ENCODE measurements at regions not wholly inside any gene's neighbourhood (a gene's known extent, or its start where the extent isn't known, plus 50 kb on each side); places are given as distances from the start of the nearest gene placed in this dataset.

GRCh38 chr2:41710944-41711343 lies 336.9 kb upstream of the PKDCC start:
- no peak overlapping the region for H3K27ac ChIP-seq (ENCODE audit: control insufficient read depth, insufficient read depth)
- ChIA-PET CTCF (interaction anchor here (1.3 kb wide), 1 partner anchor 9 kb away, joined by 4 read pairs; no protein-coding TSS in a partner anchor), SMC1A (ENCODE audit: uncharacterized antibody, unreplicated experiment) (interaction anchor here (2.0 kb wide), 1 partner anchor 10 kb away, joined by 10 read pairs; no protein-coding TSS in a partner anchor), POLR2A (no interaction called here), RAD21 (ENCODE audit: unreplicated experiment) (interaction anchor here (1.4 kb wide), 1 partner anchor 12 kb away, joined by 3 read pairs; no protein-coding TSS in a partner anchor)
- no peak for TF ChIP-seq ETV6 (conservative IDR thresholded peaks at IDR 0.05 in 1 of 2, IDR thresholded peaks at IDR 0.05 in 1 of 2; ENCODE audit: borderline replicate concordance in 1 of 2, low read depth in 1 of 2)
- TF ChIP-seq, protein P1, sequence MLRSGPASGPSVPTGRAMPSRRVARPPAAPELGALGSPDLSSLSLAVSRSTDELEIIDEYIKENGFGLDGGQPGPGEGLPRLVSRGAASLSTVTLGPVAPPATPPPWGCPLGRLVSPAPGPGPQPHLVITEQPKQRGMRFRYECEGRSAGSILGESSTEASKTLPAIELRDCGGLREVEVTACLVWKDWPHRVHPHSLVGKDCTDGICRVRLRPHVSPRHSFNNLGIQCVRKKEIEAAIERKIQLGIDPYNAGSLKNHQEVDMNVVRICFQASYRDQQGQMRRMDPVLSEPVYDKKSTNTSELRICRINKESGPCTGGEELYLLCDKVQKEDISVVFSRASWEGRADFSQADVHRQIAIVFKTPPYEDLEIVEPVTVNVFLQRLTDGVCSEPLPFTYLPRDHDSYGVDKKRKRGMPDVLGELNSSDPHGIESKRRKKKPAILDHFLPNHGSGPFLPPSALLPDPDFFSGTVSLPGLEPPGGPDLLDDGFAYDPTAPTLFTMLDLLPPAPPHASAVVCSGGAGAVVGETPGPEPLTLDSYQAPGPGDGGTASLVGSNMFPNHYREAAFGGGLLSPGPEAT (IDR thresholded peaks at IDR 0.05; ENCODE audit: low read depth): no peak
- FAIRE-seq: no peak
- WGBS (ENCODE audit: insufficient coverage, insufficient replicate concordance, low lambda C conversion rate, missing lambda C conversion rate): 76% methylated on average over 3 of the region's 3 CpGs
- no peak overlapping the region for H3K4me2 ChIP-seq (ENCODE audit: control insufficient read depth, insufficient read depth)
- DNase-seq (ENCODE audit: low read depth, low spot score): no peak
- in situ Hi-C loops (cut with MboI): no loop called here
- no peaks in the 10 kb centered on the region for H3K36me3 ChIP-seq (ENCODE audit: control insufficient read depth in 2 of 2, insufficient read depth in 2 of 2, low read length in 1 of 2)
- no peaks in the 10 kb centered on the region for H4K20me1 ChIP-seq (ENCODE audit: control insufficient read depth, insufficient read depth)
- no peaks in the 10 kb centered on the region for H3K9me3 ChIP-seq (replicated peaks; ENCODE audit: control insufficient read depth, insufficient read depth, low read length)
- H3K4me3 ChIP-seq: no peak overlapping the region
- H3K27me3 ChIP-seq (replicated peaks in 1 of 2; ENCODE audit: control insufficient read depth in 2 of 2, insufficient read depth in 2 of 2, low read length in 1 of 2): no peaks in the 10 kb centered on the region
- no TSS peak for BruUV-seq (replicated peaks)
- no peak overlapping the region for H2AFZ ChIP-seq (ENCODE audit: control insufficient read depth, low read depth, low read length)
- no peaks in the 10 kb centered on the region for H3K79me2 ChIP-seq (ENCODE audit: control insufficient read depth, insufficient read depth, low read length)
- no peak for ATAC-seq
- intact Hi-C loops (cut with micrococcal nuclease; ENCODE audit: unreplicated experiment): no loop called here
- no peak overlapping the region for H3K9ac ChIP-seq (ENCODE audit: control insufficient read depth, insufficient read depth, low read length)
- H3K4me1 ChIP-seq (ENCODE audit: control insufficient read depth, insufficient read depth, low read length): peaks cover 12% of the 10 kb centered on the region

GRCh38 chr2:41711736-41712135 lies 336.1 kb upstream of the PKDCC start:
- no peak for FAIRE-seq
- Histone ChIP-seq H2AFZ (ENCODE audit: control insufficient read depth, low read depth, low read length) (no peak overlapping the region), H3K9ac (ENCODE audit: control insufficient read depth, insufficient read depth, low read length) (no peak overlapping the region), H3K4me3 (no peak overlapping the region), H3K9me3 (replicated peaks; ENCODE audit: control insufficient read depth, insufficient read depth, low read length) (no peaks in the 10 kb centered on the region), H3K27ac (ENCODE audit: control insufficient read depth, insufficient read depth) (no peak overlapping the region), H4K20me1 (ENCODE audit: control insufficient read depth, insufficient read depth) (no peaks in the 10 kb centered on the region), H3K4me1 (ENCODE audit: control insufficient read depth, insufficient read depth, low read length) (peaks cover 12% of the 10 kb centered on the region), H3K36me3 (ENCODE audit: control insufficient read depth in 2 of 2, insufficient read depth in 2 of 2, low read length in 1 of 2) (no peaks in the 10 kb centered on the region), H3K27me3 (replicated peaks in 1 of 2; ENCODE audit: control insufficient read depth in 2 of 2, insufficient read depth in 2 of 2, low read length in 1 of 2) (no peaks in the 10 kb centered on the region), H3K4me2 (ENCODE audit: control insufficient read depth, insufficient read depth) (no peak overlapping the region), H3K79me2 (ENCODE audit: control insufficient read depth, insufficient read depth, low read length) (no peaks in the 10 kb centered on the region)
- CTCF ChIA-PET: no interaction called here
- DNase-seq (ENCODE audit: low read depth, low spot score): no peak
- POLR2A ChIA-PET: no interaction called here
- ATAC-seq: no peak
- intact Hi-C loops (cut with micrococcal nuclease; ENCODE audit: unreplicated experiment): no loop called here
- 94% methylated on average over 2 of the region's 2 CpGs for WGBS (ENCODE audit: insufficient coverage, insufficient replicate concordance, low lambda C conversion rate, missing lambda C conversion rate)
- SMC1A ChIA-PET (ENCODE audit: uncharacterized antibody, unreplicated experiment): interaction anchor here (0.6 to 2.0 kb wide), 3 partner anchors 9 to 832 kb away, joined by 3 to 10 read pairs (median 3); no protein-coding TSS in a partner anchor
- BruUV-seq (replicated peaks): no TSS peak
- RAD21 ChIA-PET (ENCODE audit: unreplicated experiment): no interaction called here
- in situ Hi-C loops (cut with MboI): no loop called here
- TF ChIP-seq MXI1 (IDR thresholded peaks at IDR 0.05; ENCODE audit: low read depth, low read length) (no peak), MYC (IDR thresholded peaks at IDR 0.05; ENCODE audit: insufficient read depth, insufficient read length, insufficient replicate concordance, low read length, severe bottlenecking) (no peak), FOXM1 (IDR thresholded peaks at IDR 0.05; ENCODE audit: low read depth, low read length) (no peak), JUNB (IDR thresholded peaks at IDR 0.05) (no peak), KDM1A (IDR thresholded peaks at IDR 0.05; ENCODE audit: borderline replicate concordance) (no peak), IRF3 (IDR thresholded peaks at IDR 0.05) (no peak), KLF5 (IDR thresholded peaks at IDR 0.05; ENCODE audit: partially characterized antibody) (no peak), IRF5 (IDR thresholded peaks at IDR 0.05; ENCODE audit: borderline replicate concordance) (no peak), TCF12 (IDR thresholded peaks at IDR 0.05; ENCODE audit: low read depth, low read length) (no peak), ZSCAN29 (IDR thresholded peaks at IDR 0.05) (no peak), ZNF274 (IDR thresholded peaks at IDR 0.05; ENCODE audit: insufficient read depth, insufficient read length) (no peak), MTA2 (IDR thresholded peaks at IDR 0.05; ENCODE audit: low read depth) (no peak)

Data from GM12878 (cell line).